H9 (cell line): ENCODE measurements at regions not wholly inside any gene's neighbourhood (a gene's known extent, or its start where the extent isn't known, plus 50 kb on each side); places are given as distances from the start of the nearest gene placed in this dataset.

Source experiments
- DNase-seq: peaks from one replicate; pipeline ENCODE4 v3.0.0-alpha.2; 2017
- H2AFZ ChIP-seq: one replicate; pipeline ENCODE4 v1.6.1; 2013; ENCODE audit warnings: mild to moderate bottlenecking, low read length, control low read depth, moderate library complexity
- H2AK5ac ChIP-seq: 2 replicates; pipeline ENCODE4 v1.6.1; 2013; ENCODE audit warnings: low read length, control low read depth, mixed read lengths; ENCODE audit not compliant: insufficient read length
- H2BK120ac ChIP-seq: one replicate; pipeline ENCODE4 v1.6.1; 2013; ENCODE audit warnings: low read depth, mild to moderate bottlenecking, low read length, control low read depth, inconsistent platforms; ENCODE audit not compliant: poor library complexity, severe bottlenecking
- H2BK12ac ChIP-seq: 2 replicates; pipeline ENCODE4 v1.6.1; 2013; ENCODE audit warnings: low read length, control low read depth, mixed read lengths, low read depth; ENCODE audit not compliant: insufficient read length
- H2BK15ac ChIP-seq: 2 replicates; pipeline ENCODE4 v1.6.1; 2013; ENCODE audit warnings: low read depth, low read length, control low read depth
- H2BK20ac ChIP-seq: one replicate; pipeline ENCODE4 v1.6.1; 2013; ENCODE audit warnings: low read depth, mild to moderate bottlenecking, low read length, control low read depth, inconsistent platforms; ENCODE audit not compliant: poor library complexity, severe bottlenecking
- H2BK5ac ChIP-seq: 2 replicates; pipeline ENCODE4 v1.6.1; 2013; ENCODE audit warnings: low read length, control low read depth, mixed read lengths; ENCODE audit not compliant: insufficient read length
- H3K14ac ChIP-seq: 2 replicates; pipeline ENCODE4 v1.6.1; 2013; ENCODE audit warnings: low read length, control low read depth; ENCODE audit not compliant: insufficient read depth
- H3K18ac ChIP-seq: 2 replicates; pipeline ENCODE4 v1.6.1; 2013; ENCODE audit warnings: low read depth, mild to moderate bottlenecking, mixed read lengths, low read length, control low read depth; ENCODE audit not compliant: insufficient read length
- H3K23ac ChIP-seq: 2 replicates; pipeline ENCODE4 v1.6.1; 2013; ENCODE audit warnings: low read length, control low read depth, mixed read lengths, low read depth; ENCODE audit not compliant: insufficient read length
- H3K23me2 ChIP-seq: 2 replicates; pipeline ENCODE4 v1.6.1; 2013; ENCODE audit warnings: low read depth, mild to moderate bottlenecking, mixed read lengths, low read length, control low read depth; ENCODE audit not compliant: insufficient read length, poor library complexity, severe bottlenecking
- H3K27ac ChIP-seq: 2 replicates; pipeline ENCODE4 v1.5.1; 2013; ENCODE audit warnings: low read length, control low read depth, mixed read lengths, low read depth; ENCODE audit not compliant: insufficient read length
- H3K27me3 ChIP-seq: 2 replicates; pipeline ENCODE4 v1.6.1; 2013; ENCODE audit warnings: low read length, control low read depth, inconsistent platforms; ENCODE audit not compliant: insufficient read depth
- H3K4ac ChIP-seq: 2 replicates; pipeline ENCODE4 v1.6.1; 2013; ENCODE audit warnings: low read depth, mild to moderate bottlenecking, control low read depth, inconsistent platforms, low read length, moderate library complexity
- H3K4me1 ChIP-seq: 2 replicates; pipeline ENCODE4 v1.6.1; 2013; ENCODE audit warnings: low read length, control low read depth, inconsistent platforms; ENCODE audit not compliant: insufficient read depth
- H3K4me2 ChIP-seq: 2 replicates; pipeline ENCODE4 v1.6.1; 2013; ENCODE audit warnings: low read length, control low read depth, mixed read lengths; ENCODE audit not compliant: insufficient read length, insufficient read depth
- H3K56ac ChIP-seq: 2 replicates; pipeline ENCODE4 v1.6.1; 2013; ENCODE audit warnings: low read depth, mild to moderate bottlenecking, mixed read lengths, low read length, control low read depth; ENCODE audit not compliant: insufficient read length
- H3K79me1 ChIP-seq: 2 replicates; pipeline ENCODE4 v1.6.1; 2013; ENCODE audit warnings: low read depth, mild to moderate bottlenecking, moderate library complexity, low read length, control low read depth, inconsistent platforms; ENCODE audit not compliant: insufficient read depth, poor library complexity, severe bottlenecking
- H3K79me2 ChIP-seq: 2 replicates; pipeline ENCODE4 v1.6.1; 2013; ENCODE audit warnings: low read length, control low read depth, inconsistent platforms; ENCODE audit not compliant: insufficient read depth
- H3K9ac ChIP-seq: 2 replicates; pipeline ENCODE4 v1.6.1; 2013; ENCODE audit warnings: low read length, control low read depth, mixed read lengths; ENCODE audit not compliant: insufficient read length; ENCODE audit errors: extremely low read depth
- H3K9me3 ChIP-seq: one replicate; pipeline ENCODE4 v1.6.1; 2013; ENCODE audit warnings: low read depth, low read length, inconsistent platforms; ENCODE audit not compliant: control insufficient read depth
- H3T11ph ChIP-seq: one replicate; pipeline ENCODE4 v1.6.1; 2013; ENCODE audit warnings: mild to moderate bottlenecking, low read length, control low read depth, inconsistent platforms
- H4K20me1 ChIP-seq: one replicate; pipeline ENCODE4 v1.6.1; 2013; ENCODE audit not compliant: control insufficient read depth, insufficient read length, insufficient read depth
- H4K5ac ChIP-seq: 2 replicates; pipeline ENCODE4 v1.6.1; 2013; ENCODE audit warnings: low read depth, mild to moderate bottlenecking, mixed read lengths, low read length, control low read depth; ENCODE audit not compliant: insufficient read length
- H4K8ac ChIP-seq: replicated peaks from 2 replicates; pipeline ENCODE4 v1.6.1; 2013; ENCODE audit warnings: low read length, control low read depth, mixed read lengths, low read depth; ENCODE audit not compliant: insufficient read length
- H4K91ac ChIP-seq: 2 replicates; pipeline ENCODE4 v1.6.1; 2013; ENCODE audit warnings: low read depth, mild to moderate bottlenecking, moderate library complexity, mixed read lengths, low read length, control low read depth; ENCODE audit not compliant: insufficient read length
- H3K27ac Mint-ChIP-seq, 3 experiments: 2 replicates in 2 of 3; 3 replicates in 1 of 3; pipeline ENCODE4 v1.8.0; 2020 to 2021; ENCODE audit warnings: mixed read lengths in 3 of 3, mild to moderate bottlenecking in 1 of 3, moderate library complexity in 1 of 3
- H3K27me3 Mint-ChIP-seq: 2 replicates; pipeline ENCODE4 v1.8.0; 2021; ENCODE audit warnings: low read depth, mild to moderate bottlenecking, moderate library complexity, mixed read lengths
- H3K36me3 Mint-ChIP-seq, 3 experiments: 2 replicates in 2 of 3; 3 replicates in 1 of 3; pipeline ENCODE4 v1.8.0; 2020 to 2021; ENCODE audit warnings: low read depth in 3 of 3, mixed read lengths in 3 of 3; ENCODE audit not compliant: insufficient read depth in 1 of 3
- H3K4me1 Mint-ChIP-seq, 2 experiments: 2 replicates each; pipeline ENCODE4 v1.8.0; 2020; ENCODE audit warnings: mixed read lengths in 2 of 2
- H3K4me3 Mint-ChIP-seq, 2 experiments: 2 replicates in 1 of 2; 3 replicates in 1 of 2; pipeline ENCODE4 v1.8.0; 2020 to 2021; ENCODE audit warnings: mild to moderate bottlenecking in 2 of 2, mixed read lengths in 2 of 2, moderate library complexity in 1 of 2
- H3K9me3 Mint-ChIP-seq, 2 experiments: 2 replicates in 1 of 2; 3 replicates in 1 of 2; pipeline ENCODE4 v1.8.0; 2020; ENCODE audit warnings: mild to moderate bottlenecking in 2 of 2, mixed read lengths in 2 of 2, moderate library complexity in 1 of 2
- CTCF ChIP-seq: fragments of 200-600 bp; sonication (generic); conservative IDR thresholded peaks from 3 replicates; pipeline ENCODE4 v1.8.0; 2021; ENCODE audit warnings: antibody characterized with exemption, mild to moderate bottlenecking
- WGBS: extraction: QIAGEN DNeasy Blood & Tissue Kit; methylation state at CpG from one replicate; pipeline ENCODE4 v1.1.7; 2013; ENCODE audit warnings: missing lambda C conversion rate, low lambda C conversion rate, mixed read lengths; ENCODE audit not compliant: insufficient read length; ENCODE audit errors: extremely low coverage; 5-methylcytosine and 5-hydroxymethylcytosine counted together

GRCh38 chr17:71881581-71881980 is 239.2 kb upstream of the SOX9 start:
- H3K23me2 ChIP-seq = no peaks in the 10 kb centered on the region
- no peaks in the 10 kb centered on the region for H3K79me1 ChIP-seq
- no CpG with 5 or more reads among the region's 2 CpGs for WGBS
- H2AK5ac ChIP-seq = no peak overlapping the region
- H2BK20ac ChIP-seq = no peak overlapping the region
- H3K79me2 ChIP-seq = no peaks in the 10 kb centered on the region
- no peak overlapping the region for H3K4ac ChIP-seq
- H3K14ac ChIP-seq = no peak overlapping the region
- no peak overlapping the region for H2BK15ac ChIP-seq
- no peaks in the 10 kb centered on the region for H3K4me1 ChIP-seq
- no peak overlapping the region for H4K5ac ChIP-seq
- no peak overlapping the region for H3K23ac ChIP-seq
- no peak overlapping the region for H3K27ac Mint-ChIP-seq
- H2BK5ac ChIP-seq = no peak overlapping the region
- no peak overlapping the region for H2AFZ ChIP-seq
- no peak overlapping the region for H2BK120ac ChIP-seq
- no peaks in the 10 kb centered on the region for H3K27me3 Mint-ChIP-seq
- H3K27ac ChIP-seq = no peak overlapping the region
- H3K9ac ChIP-seq = no peak overlapping the region
- no peaks in the 10 kb centered on the region; a peak in 1 of 7 replicates for H3K36me3 Mint-ChIP-seq
- no peak overlapping the region for H3K56ac ChIP-seq
- no peak overlapping the region for H2BK12ac ChIP-seq
- no peak overlapping the region for H4K91ac ChIP-seq
- no peaks in the 10 kb centered on the region for H3K27me3 ChIP-seq
- H3T11ph ChIP-seq = no peak overlapping the region
- H3K9me3 ChIP-seq = no peaks in the 10 kb centered on the region
- H3K4me2 ChIP-seq = no peak overlapping the region
- TF ChIP-seq CTCF = no peak
- H4K20me1 ChIP-seq = no peaks in the 10 kb centered on the region
- no peak overlapping the region for H3K18ac ChIP-seq
- no peak overlapping the region for H4K8ac ChIP-seq
- H3K4me3 Mint-ChIP-seq = no peak overlapping the region
- H3K9me3 Mint-ChIP-seq = no peaks in the 10 kb centered on the region; a peak in 1 of 5 replicates
- H3K4me1 Mint-ChIP-seq = no peaks in the 10 kb centered on the region
- no peak for DNase-seq
